OCI-LY7 (cell line): ENCODE measurements at regions not wholly inside any gene's neighbourhood (a gene's known extent, or its start where the extent isn't known, plus 50 kb on each side); places are given as distances from the start of the nearest gene placed in this dataset.

ENCODE experiments used
- BruUV-seq: library from RNA; stranded (reverse); fragments of 400-500 nt; replicated peaks from 2 replicates; lab custom pipeline; 2021; lab: Mats Ljungman, UMichigan
- CTCF ChIA-PET: fragments of 300-600 bp; sonication (Branson Sonifier 250); formaldehyde crosslinking; loops from one replicate; lab custom pipeline; 2022; ENCODE audit warnings: antibody characterized with exemption; ENCODE audit not compliant: unreplicated experiment; lab: Charles Lee
- POLR2A ChIA-PET: fragments of 300-600 bp; sonication (Branson Sonifier 250); formaldehyde crosslinking; loops from one replicate; lab custom pipeline; 2022; ENCODE audit warnings: antibody characterized with exemption; lab: Charles Lee
- DNase-seq: peaks from one replicate; pipeline ENCODE4 v3.0.0-alpha.2; 2015; ENCODE audit warnings: low spot score
- H2AFZ ChIP-seq: fragments of 200-600 bp; sonication (generic), shearing (Covaris generic); 2 replicates; pipeline ENCODE4 v1.6.1; 2014; ENCODE audit warnings: mild to moderate bottlenecking, antibody characterized with exemption, low read length, moderate library complexity
- H3K27ac ChIP-seq: fragments of 200-600 bp; sonication (generic); 2 replicates; pipeline ENCODE4 v1.5.1; 2014; ENCODE audit warnings: mixed run types, low read depth, mild to moderate bottlenecking, moderate library complexity, low read length, inconsistent platforms; ENCODE audit not compliant: poor library complexity, severe bottlenecking
- H3K36me3 ChIP-seq: fragments of 200-600 bp; sonication (generic); 2 replicates; pipeline ENCODE4 v1.6.1; 2014; ENCODE audit warnings: mild to moderate bottlenecking, antibody characterized with exemption, low read length, moderate library complexity, mixed read lengths; ENCODE audit not compliant: insufficient read depth
- H3K4me1 ChIP-seq: fragments of 200-600 bp; sonication (generic); 2 replicates; pipeline ENCODE4 v1.5.1; 2014; ENCODE audit warnings: mild to moderate bottlenecking, low read length; ENCODE audit not compliant: insufficient read depth, poor library complexity, severe bottlenecking
- H3K4me2 ChIP-seq: fragments of 200-600 bp; sonication (generic); 2 replicates; pipeline ENCODE4 v1.6.1; 2014; ENCODE audit warnings: mild to moderate bottlenecking, low read length
- H3K4me3 ChIP-seq: fragments of 200-600 bp; sonication (generic); 2 replicates; pipeline ENCODE4 v1.5.1; 2014; ENCODE audit warnings: mild to moderate bottlenecking, low read depth, low read length; ENCODE audit not compliant: poor library complexity, severe bottlenecking
- H3K79me2 ChIP-seq: fragments of 200-600 bp; sonication (generic); 2 replicates; pipeline ENCODE4 v1.6.1; 2016; ENCODE audit warnings: low read depth, mild to moderate bottlenecking, low read length, moderate library complexity, mixed read lengths; ENCODE audit not compliant: insufficient read depth
- H3K9me2 ChIP-seq: fragments of 200-600 bp; sonication (generic); 2 replicates; pipeline ENCODE4 v1.6.1; 2016; ENCODE audit warnings: mild to moderate bottlenecking, low read length, mixed read lengths; ENCODE audit not compliant: insufficient read depth
- H3K9me3 ChIP-seq: fragments of 200-600 bp; sonication (generic); 2 replicates; pipeline ENCODE4 v1.6.1; 2014; ENCODE audit warnings: mild to moderate bottlenecking, mixed run types, low read length, mixed read lengths
- H4K20me1 ChIP-seq: fragments of 200-600 bp; sonication (generic); 2 replicates; pipeline ENCODE4 v1.6.1; 2014; ENCODE audit warnings: mild to moderate bottlenecking, antibody characterized with exemption, low read length, moderate library complexity, mixed read lengths; ENCODE audit not compliant: insufficient read depth
- EZH2phosphoT487 ChIP-seq: fragments of 200-600 bp; sonication (generic); IDR thresholded peaks from 2 replicates; pipeline ENCODE4 v1.6.1; 2018; ENCODE audit warnings: low read depth, borderline replicate concordance, mild to moderate bottlenecking, mixed run types, antibody characterized with exemption, low read length, moderate library complexity, mixed read lengths
- intact Hi-C: fragments of 100-400 bp; cut with micrococcal nuclease; formaldehyde crosslinking; loops from one replicate; pipeline ENCODE4 v1.10.0; 2022; ENCODE audit not compliant: unreplicated experiment
- TF ChIP-seq, protein P1 (sequence below): fragments of 200-600 bp; sonication (generic); conservative IDR thresholded peaks from 2 replicates; pipeline ENCODE4 v1.5.1; 2014; ENCODE audit warnings: mild to moderate bottlenecking, antibody characterized with exemption, low read length, moderate library complexity, mixed read lengths

DNA sequence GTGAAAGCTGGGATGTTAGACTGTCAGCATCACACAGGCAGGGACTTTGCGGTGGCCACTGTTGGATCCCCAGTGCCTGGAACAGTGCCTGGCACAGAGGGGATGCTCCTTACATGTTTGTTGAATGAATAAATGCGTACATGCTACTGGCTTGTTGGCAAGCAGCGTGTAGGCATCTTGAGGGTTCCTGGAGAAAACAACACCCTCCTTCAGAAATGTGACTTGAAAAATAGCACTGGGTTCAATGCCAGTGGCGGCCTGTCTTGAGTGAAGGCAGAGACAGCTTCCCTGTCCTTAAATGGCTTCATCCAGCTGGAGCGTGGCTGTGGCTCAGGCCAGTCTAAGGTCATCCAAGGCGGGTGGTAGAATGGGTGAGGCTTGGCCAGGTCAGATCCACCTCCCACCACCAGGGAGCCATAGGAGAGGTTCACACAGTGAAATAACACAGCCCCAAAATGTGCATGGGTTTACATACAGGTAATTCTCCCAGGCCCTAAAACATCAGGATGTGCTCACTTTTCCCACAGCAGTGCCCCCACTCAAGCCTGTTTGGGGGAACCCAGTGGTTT lies 171.4 kb downstream of the PHETA1 start:
- CTCF ChIA-PET, result no interaction called here
- no TSS peak for BruUV-seq
- no peak for TF ChIP-seq EZH2phosphoT487
- TF ChIP-seq, protein P1, sequence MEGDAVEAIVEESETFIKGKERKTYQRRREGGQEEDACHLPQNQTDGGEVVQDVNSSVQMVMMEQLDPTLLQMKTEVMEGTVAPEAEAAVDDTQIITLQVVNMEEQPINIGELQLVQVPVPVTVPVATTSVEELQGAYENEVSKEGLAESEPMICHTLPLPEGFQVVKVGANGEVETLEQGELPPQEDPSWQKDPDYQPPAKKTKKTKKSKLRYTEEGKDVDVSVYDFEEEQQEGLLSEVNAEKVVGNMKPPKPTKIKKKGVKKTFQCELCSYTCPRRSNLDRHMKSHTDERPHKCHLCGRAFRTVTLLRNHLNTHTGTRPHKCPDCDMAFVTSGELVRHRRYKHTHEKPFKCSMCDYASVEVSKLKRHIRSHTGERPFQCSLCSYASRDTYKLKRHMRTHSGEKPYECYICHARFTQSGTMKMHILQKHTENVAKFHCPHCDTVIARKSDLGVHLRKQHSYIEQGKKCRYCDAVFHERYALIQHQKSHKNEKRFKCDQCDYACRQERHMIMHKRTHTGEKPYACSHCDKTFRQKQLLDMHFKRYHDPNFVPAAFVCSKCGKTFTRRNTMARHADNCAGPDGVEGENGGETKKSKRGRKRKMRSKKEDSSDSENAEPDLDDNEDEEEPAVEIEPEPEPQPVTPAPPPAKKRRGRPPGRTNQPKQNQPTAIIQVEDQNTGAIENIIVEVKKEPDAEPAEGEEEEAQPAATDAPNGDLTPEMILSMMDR, result no peak

DNA sequence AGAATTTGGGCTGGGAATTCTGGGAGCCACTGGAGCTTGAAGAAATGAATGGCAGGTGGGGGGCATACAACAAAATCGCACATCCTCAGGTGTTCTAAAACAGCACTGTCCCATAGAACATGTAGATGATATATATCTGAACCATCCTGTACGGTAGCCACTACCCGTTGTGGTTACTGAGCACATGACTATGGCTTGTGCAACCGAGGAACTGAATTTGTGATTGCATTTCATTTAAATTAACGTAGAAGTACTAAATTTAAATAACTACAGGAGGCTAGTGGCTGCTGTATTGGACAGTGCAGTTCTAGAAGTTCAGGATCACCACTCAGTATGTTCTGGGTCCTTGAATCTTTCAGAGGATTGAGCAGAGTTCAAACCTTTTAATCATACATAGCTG lies 172.4 kb downstream of the PHETA1 start:
- DNase-seq, result no peak
- Histone ChIP-seq H3K4me2 (no peak overlapping the region), H3K4me3 (no peak overlapping the region), H3K4me1 (no peaks in the 10 kb centered on the region), H2AFZ (no peak overlapping the region), H3K36me3 (no peaks in the 10 kb centered on the region), H3K27ac (no peak overlapping the region), H3K79me2 (no peaks in the 10 kb centered on the region), H3K9me3 (no peaks in the 10 kb centered on the region), H4K20me1 (no peaks in the 10 kb centered on the region), H3K9me2 (no peaks in the 10 kb centered on the region)
- no peak for TF ChIP-seq EZH2phosphoT487
- TF ChIP-seq, protein P1, result no peak
- no TSS peak for BruUV-seq
- CTCF ChIA-PET, result no interaction called here
- intact Hi-C loops, result no loop called here
- POLR2A ChIA-PET, result no interaction called here

More for the DNA sequence above, 171.4 kb downstream of the PHETA1 start:
- H3K4me3 ChIP-seq, result no peak overlapping the region
- no peaks in the 10 kb centered on the region for H3K4me1 ChIP-seq
- H3K4me2 ChIP-seq, result no peak overlapping the region
- H2AFZ ChIP-seq, result no peak overlapping the region
- intact Hi-C loops, result no loop called here
- no peaks in the 10 kb centered on the region for H3K9me3 ChIP-seq
- H4K20me1 ChIP-seq, result no peaks in the 10 kb centered on the region
- no peak overlapping the region for H3K27ac ChIP-seq
- H3K36me3 ChIP-seq, result no peaks in the 10 kb centered on the region
- DNase-seq, result no peak
- no peaks in the 10 kb centered on the region for H3K9me2 ChIP-seq
- POLR2A ChIA-PET, result no interaction called here
- H3K79me2 ChIP-seq, result no peaks in the 10 kb centered on the region

GRCh38 chr12:111195316-111195715 lies 173.6 kb downstream of the PHETA1 start:
- H3K9me2 ChIP-seq, result no peaks in the 10 kb centered on the region
- TF ChIP-seq EZH2phosphoT487, result no peak
- TF ChIP-seq, protein P1, result no peak
- DNase-seq, result no peak
- intact Hi-C loops, result no loop called here
- H3K4me2 ChIP-seq, result no peak overlapping the region
- no peak overlapping the region for H3K27ac ChIP-seq
- no peak overlapping the region for H2AFZ ChIP-seq
- ChIA-PET CTCF (no interaction called here), POLR2A (no interaction called here)
- BruUV-seq, result no TSS peak
- no peaks in the 10 kb centered on the region for H3K36me3 ChIP-seq
- H3K9me3 ChIP-seq, result no peaks in the 10 kb centered on the region
- H3K4me1 ChIP-seq, result no peaks in the 10 kb centered on the region
- no peak overlapping the region for H3K4me3 ChIP-seq
- no peaks in the 10 kb centered on the region for H4K20me1 ChIP-seq
- H3K79me2 ChIP-seq, result no peaks in the 10 kb centered on the region
